Pancreas (tissue), 10 donors: ENCODE measurements at regions not wholly inside any gene's neighbourhood (a gene's known extent, or its start where the extent isn't known, plus 50 kb on each side); places are given as distances from the start of the nearest gene placed in this dataset.

Source experiments
- ATAC-seq, 4 donors: fragments of 200-7000 bp; cut with Tn5 transposase; one replicate each; pipeline versions ENCODE4 v1.8.0 to v1.9.1; 2020; ENCODE audit warnings: mild to moderate bottlenecking in 4 of 4, moderate library complexity in 4 of 4
- DNase-seq, 6 donors: peaks; one replicate each; pipeline ENCODE4 v3.0.0-alpha.2; 2020
- FAIRE-seq: peaks from 2 replicates; lab custom pipeline; 2012; peaks lifted over from hg19 to GRCh38; lab: Jason Lieb, UNC
- H3K27ac ChIP-seq, 4 donors: fragments of 200-600 bp; sonication (generic); 1 replicate in 3 of 4; 2 replicates in 1 of 4; pipeline versions ENCODE4 v1.5.0 to v1.8.0; 2020
- H3K27me3 ChIP-seq, 4 donors: fragments of 200-600 bp; one replicate each; pipeline ENCODE4 v1.8.0; 2021
- H3K36me3 ChIP-seq, 3 donors: fragments of 200-600 bp; sonication (generic) in 1 of 3; one replicate each; pipeline versions ENCODE4 v1.5.0 to v1.8.0; 2020 to 2021
- H3K4me1 ChIP-seq, 3 donors: fragments of 200-600 bp; one replicate each; pipeline ENCODE4 v1.8.0; 2021
- H3K4me3 ChIP-seq, 4 donors: fragments of 200-600 bp; sonication (generic) in 2 of 4; one replicate each; pipeline versions ENCODE4 v1.5.0 to v1.8.0; 2020 to 2021
- H3K9me3 ChIP-seq, 4 donors: fragments of 200-600 bp; one replicate each; pipeline ENCODE4 v1.8.0; 2021
- CTCF ChIP-seq, 4 donors: fragments of 200-600 bp; sonication (generic) in 3 of 4; IDR thresholded peaks; one replicate each; pipeline versions ENCODE4 v1.5.0 to v1.8.0; 2021; ENCODE audit warnings: antibody characterized with exemption in 4 of 4
- WGBS, 2 donors: extraction: QIAGEN DNeasy Blood & Tissue Kit; methylation state at CpG; one replicate each; pipeline ENCODE4 v1.1.7; 2013; 5-methylcytosine and 5-hydroxymethylcytosine counted together
- intact Hi-C, 3 donors: fragments of 100-400 bp; cut with DNase I; formaldehyde crosslinking; loops; one replicate each; pipeline versions ENCODE4 v1.11.1 to v1.14.2; 2022
- donor health status: healthy with polysubstance abuse.
- donor health status: DM: no; HTN: no; CAD: no; lungs with moderate emphysema.
- donor health status: DM: no; HTN: no; CAD: no.
- donor health status: control.
- donor health status: control.
- donor health status: Bipolar disorder and iron deficiency.
- donor health status: DM: yes; HTN: yes; CAD: no.
- donor health status: DM: no; HTN: no; CAD: no.
- donor health status: DM: no; HTN: no; CAD: no.
- donor health status: DM: yes; HTN: yes; CAD: no.

DNA sequence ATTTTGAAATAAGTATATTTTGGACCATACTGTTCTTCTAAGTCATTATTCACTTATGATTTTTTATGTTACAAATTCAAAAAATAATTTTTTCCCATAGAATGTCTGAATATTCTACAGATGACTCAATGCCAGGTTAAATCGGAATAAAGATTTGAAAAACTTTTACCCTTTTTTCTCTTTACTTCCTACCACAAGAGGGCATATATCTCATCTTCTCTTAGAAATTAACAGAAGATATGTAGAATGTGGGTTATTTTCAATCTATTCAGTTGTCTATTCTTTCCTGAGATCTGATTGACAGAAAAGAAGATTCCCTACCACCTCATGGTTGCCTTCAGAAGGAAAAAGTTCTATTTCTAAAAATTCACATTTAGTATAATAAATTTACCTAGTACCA, 53.0 kb upstream of the KITLG start:
- no peak for TF ChIP-seq CTCF (IDR thresholded peaks at IDR 0.05)
- FAIRE-seq = no peak
- no peak for DNase-seq
- intact Hi-C loops = no loop called here
- no peaks in the 10 kb centered on the region for H3K27me3 ChIP-seq
- WGBS, 2 donors = 73 to 88% methylated on average over 1 of the region's 1 CpG
- H3K36me3 ChIP-seq = no peaks in the 10 kb centered on the region
- no peak overlapping the region for H3K27ac ChIP-seq
- peaks cover 0 to 7% (median 6%) of the 10 kb centered on the region in 3 donors for H3K4me1 ChIP-seq
- no peak overlapping the region for H3K4me3 ChIP-seq
- ATAC-seq = no peak
- no peaks in the 10 kb centered on the region for H3K9me3 ChIP-seq

GRCh38 chr12:88630561-88630960, 50.3 kb upstream of the KITLG start:
- H3K4me3 ChIP-seq = no peak overlapping the region
- FAIRE-seq (peak; percentile 57), ATAC-seq (no peak), DNase-seq (no peak)
- H3K27me3 ChIP-seq = no peaks in the 10 kb centered on the region
- no peak for TF ChIP-seq CTCF (IDR thresholded peaks at IDR 0.05)
- intact Hi-C loops = no loop called here
- H3K9me3 ChIP-seq = no peaks in the 10 kb centered on the region
- no peaks in the 10 kb centered on the region for H3K36me3 ChIP-seq
- peaks cover 0 to 6% (median 3%) of the 10 kb centered on the region in 3 donors for H3K4me1 ChIP-seq
- no peak overlapping the region for H3K27ac ChIP-seq
